COR-L47 (cell line): ENCODE measurements at regions not wholly inside any gene's neighbourhood (a gene's known extent, or its start where the extent isn't known, plus 50 kb on each side); places are given as distances from the start of the nearest gene placed in this dataset.

Source experiments
- DNase-seq: peaks from one replicate; lab custom pipeline; 2025; lab: John Stamatoyannopoulos, UW

GRCh38 chr5:123876276-123876790, 364.4 kb downstream of the CSNK1G3 start:
- no peak for DNase-seq

- DNase-seq = peak; percentile 86
Observed at GRCh38 chr5:123875561-123876275, 363.7 kb downstream of the CSNK1G3 start.

- DNase-seq = no peak
Observed at GRCh38 chr5:123874600-123875201, 362.7 kb downstream of the CSNK1G3 start.

GRCh38 chr5:123873846-123874245, 361.9 kb downstream of the CSNK1G3 start:
- no peak for DNase-seq

GRCh38 chr5:123871373-123871772, 359.4 kb downstream of the CSNK1G3 start:
- DNase-seq = no peak

GRCh38 chr5:123868881-123869280, 356.9 kb downstream of the CSNK1G3 start:
- DNase-seq = no peak

GRCh38 chr5:123868267-123868666, 356.3 kb downstream of the CSNK1G3 start:
- DNase-seq = peak; percentile 14

GRCh38 chr5:123865641-123866040, 353.7 kb downstream of the CSNK1G3 start:
- no peak for DNase-seq

- no peak for DNase-seq
Observed at GRCh38 chr5:123864578-123864977, 352.6 kb downstream of the CSNK1G3 start.

- no peak for DNase-seq
Observed at GRCh38 chr5:123858938-123859337, 347.0 kb downstream of the CSNK1G3 start.

GRCh38 chr5:123856766-123857165, 344.8 kb downstream of the CSNK1G3 start:
- no peak for DNase-seq

- DNase-seq = peak; percentile 28
Observed at GRCh38 chr5:123855609-123856008, 343.6 kb downstream of the CSNK1G3 start.

GRCh38 chr5:123845356-123846100, 333.6 kb downstream of the CSNK1G3 start:
- DNase-seq = no peak

- no peak for DNase-seq
Observed at GRCh38 chr5:123844873-123845272, 332.9 kb downstream of the CSNK1G3 start.

GRCh38 chr5:123835421-123835820, 323.4 kb downstream of the CSNK1G3 start:
- DNase-seq = no peak

- DNase-seq = no peak
Observed at GRCh38 chr5:123830575-123830974, 318.6 kb downstream of the CSNK1G3 start.

- DNase-seq = no peak
Observed at GRCh38 chr5:123827811-123828210, 315.8 kb downstream of the CSNK1G3 start.

GRCh38 chr5:123819833-123820232, 307.9 kb downstream of the CSNK1G3 start:
- no peak for DNase-seq

GRCh38 chr5:123819386-123819785, 307.4 kb downstream of the CSNK1G3 start:
- DNase-seq = no peak

- DNase-seq = no peak
Observed at GRCh38 chr5:123817267-123817666, 305.3 kb downstream of the CSNK1G3 start.

- DNase-seq = no peak
Observed at GRCh38 chr5:123814801-123815470, 303.0 kb downstream of the CSNK1G3 start.

GRCh38 chr5:123813937-123814624, 302.1 kb downstream of the CSNK1G3 start:
- peak; percentile 34 for DNase-seq
